OCI-M1 (cell line): ENCODE measurements at regions not wholly inside any gene's neighbourhood (a gene's known extent, or its start where the extent isn't known, plus 50 kb on each side); places are given as distances from the start of the nearest gene placed in this dataset.
A peak's percentile ranks its signal among the peaks of the same experiment; 100 is the strongest.
"Not testable (repeated sequence)": the region's sequence is repeated elsewhere in the genome, so short reads cannot be mapped to it uniquely, and the experiment has no call there.

Experiments used
- DNase-seq: peaks from one replicate; lab custom pipeline; 2025; lab: John Stamatoyannopoulos, UW

- no peak for DNase-seq
Measured at GRCh38 chr10:29826801-29827450, 192.2 kb upstream of the SVIL start.

DNA sequence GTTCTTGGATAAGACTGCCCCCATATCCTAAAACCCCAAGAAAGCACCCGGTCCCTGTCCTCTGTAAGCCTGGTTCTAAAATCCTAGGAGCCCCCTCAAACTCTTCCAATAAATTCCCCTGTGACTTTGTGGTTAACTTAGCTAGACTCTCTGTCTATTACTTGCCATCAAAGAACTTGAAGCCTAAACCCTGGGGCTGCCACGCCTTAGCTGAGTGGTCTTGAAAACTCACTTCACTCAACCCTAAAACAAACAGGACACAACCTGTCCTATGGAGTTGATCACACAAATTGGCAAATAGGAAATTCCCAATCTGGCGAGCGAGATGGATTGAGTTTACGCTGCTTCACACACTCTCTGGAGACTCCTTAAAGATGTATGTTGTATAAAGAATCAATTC is 191.4 kb upstream of the SVIL start:
- no peak for DNase-seq

GRCh38 chr10:29823553-29824080 is 188.8 kb upstream of the SVIL start:
- DNase-seq, result no peak

DNA sequence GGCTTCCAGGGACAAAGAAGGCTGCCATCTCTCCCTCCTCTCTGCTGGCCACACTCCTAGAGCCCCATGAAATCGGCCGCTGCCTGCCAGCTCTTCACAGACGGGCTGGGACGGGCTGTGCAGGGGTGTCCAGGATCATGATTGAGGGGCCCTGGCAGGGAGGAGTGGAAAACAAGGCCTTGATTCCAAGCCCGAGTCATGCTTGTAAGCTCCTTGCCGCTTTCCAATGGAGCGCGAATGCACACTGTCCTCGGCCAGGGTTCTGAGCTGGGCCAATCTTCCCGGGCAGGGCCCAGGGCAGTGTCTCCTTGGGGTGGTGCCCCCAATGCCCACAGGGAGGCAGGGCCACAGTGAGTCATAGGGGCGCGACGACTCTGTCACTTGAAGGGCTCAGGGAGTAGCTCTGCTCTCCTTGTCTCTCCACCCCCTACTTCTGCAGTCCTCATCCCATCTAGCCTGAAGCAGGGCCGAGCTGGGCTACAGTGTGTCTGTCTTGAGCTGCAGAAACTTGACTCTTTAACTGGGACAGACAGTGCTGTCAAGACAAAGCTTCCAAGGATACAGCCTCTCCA is 186.2 kb upstream of the SVIL start:
- DNase-seq, result no peak

GRCh38 chr10:29816801-29817558 is 182.2 kb upstream of the SVIL start:
- no peak for DNase-seq

DNA sequence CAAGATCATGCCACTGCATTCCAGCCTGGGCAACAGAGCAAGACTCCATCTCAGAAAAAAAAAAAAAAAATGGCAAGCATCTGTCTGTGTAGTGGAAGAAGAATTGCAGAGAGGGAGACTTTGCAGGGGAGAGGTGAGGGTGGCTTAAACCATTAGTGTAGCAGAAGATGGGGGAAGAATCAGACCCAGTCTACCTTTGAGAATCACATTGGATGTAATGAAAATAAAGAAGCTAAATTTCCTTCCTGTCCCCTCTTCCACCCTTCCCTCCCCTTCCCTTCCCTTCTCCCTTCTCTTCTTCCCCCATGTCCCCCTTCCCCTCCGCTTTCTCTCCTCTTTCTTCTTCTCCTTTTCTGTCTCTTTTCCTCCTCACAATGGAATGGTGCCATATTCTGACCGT is 180.8 kb upstream of the SVIL start:
- no peak for DNase-seq

GRCh38 chr10:29811751-29812427 is 177.1 kb upstream of the SVIL start:
- peak; percentile 11 for DNase-seq

DNA sequence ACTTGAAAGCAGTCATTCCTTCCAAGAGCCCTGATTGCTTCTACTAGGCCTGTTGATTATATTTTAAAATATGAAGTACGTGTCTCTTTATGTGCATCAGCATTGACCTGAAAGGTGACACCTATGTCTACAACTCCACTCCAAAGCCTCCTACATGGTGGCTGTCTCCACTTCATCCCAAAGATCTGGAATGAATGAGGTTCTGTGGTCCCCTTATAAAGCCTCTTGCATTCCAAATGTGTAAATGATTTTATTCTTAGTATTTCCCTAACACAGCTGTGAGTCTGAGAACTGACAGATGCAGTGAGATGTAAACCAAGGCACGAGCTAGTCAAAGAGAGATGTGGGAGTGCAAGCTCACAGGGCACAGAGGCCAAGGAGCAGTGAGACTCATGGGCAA is 176.0 kb upstream of the SVIL start:
- no peak for DNase-seq

GRCh38 chr10:29810231-29810630 is 175.5 kb upstream of the SVIL start:
- DNase-seq, result not testable (repeated sequence)

DNA sequence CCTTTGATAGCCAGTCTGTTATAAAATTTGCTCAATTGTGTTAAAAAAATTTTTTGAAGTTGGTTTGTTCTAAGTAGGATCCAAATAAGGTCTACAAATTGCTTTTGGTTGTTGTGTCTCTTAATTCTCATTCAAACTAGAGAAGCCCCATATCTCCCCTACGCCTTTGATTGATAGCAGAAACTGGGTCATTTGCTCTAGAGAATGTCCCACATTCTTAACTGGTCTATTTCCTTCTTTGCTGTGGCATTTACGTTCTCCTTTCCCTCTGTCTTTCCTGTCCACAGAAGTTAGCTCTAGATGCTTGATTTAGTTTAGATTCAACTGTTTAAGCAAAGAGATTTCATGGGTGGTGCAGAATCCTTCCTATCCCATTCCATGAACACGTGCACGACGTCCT is 174.6 kb upstream of the SVIL start:
- no peak for DNase-seq

DNA sequence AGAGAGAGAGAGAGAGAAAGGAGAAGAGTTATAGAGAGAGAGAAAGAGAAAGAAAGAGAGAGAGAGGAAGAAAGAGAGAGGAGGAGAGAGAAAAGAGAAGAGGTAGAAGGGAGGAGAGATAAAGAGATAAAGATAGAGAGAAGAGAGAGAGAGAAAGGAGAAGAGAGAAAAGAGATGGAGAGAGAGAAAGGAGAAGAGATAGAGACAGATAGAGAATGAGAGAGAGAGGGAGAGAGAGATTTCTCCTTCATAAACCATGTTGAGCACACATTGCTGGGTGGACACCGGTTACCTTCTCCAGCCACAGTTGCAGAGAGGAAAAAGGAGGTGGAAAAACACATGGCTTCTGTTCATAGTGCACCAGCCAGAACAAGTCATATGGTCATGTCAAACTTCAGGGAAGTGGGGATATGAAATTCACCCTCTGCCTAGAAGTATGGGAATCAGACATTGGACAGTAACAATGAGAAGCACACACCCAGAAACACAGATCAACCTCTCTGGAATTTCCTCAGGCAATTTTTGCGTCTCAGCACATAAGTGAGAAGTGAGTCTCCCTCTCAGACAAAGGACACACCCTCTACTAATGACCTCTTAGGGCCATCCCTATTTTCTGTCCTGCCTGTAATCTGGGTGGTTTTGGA is 172.5 kb upstream of the SVIL start:
- DNase-seq, result no peak

DNA sequence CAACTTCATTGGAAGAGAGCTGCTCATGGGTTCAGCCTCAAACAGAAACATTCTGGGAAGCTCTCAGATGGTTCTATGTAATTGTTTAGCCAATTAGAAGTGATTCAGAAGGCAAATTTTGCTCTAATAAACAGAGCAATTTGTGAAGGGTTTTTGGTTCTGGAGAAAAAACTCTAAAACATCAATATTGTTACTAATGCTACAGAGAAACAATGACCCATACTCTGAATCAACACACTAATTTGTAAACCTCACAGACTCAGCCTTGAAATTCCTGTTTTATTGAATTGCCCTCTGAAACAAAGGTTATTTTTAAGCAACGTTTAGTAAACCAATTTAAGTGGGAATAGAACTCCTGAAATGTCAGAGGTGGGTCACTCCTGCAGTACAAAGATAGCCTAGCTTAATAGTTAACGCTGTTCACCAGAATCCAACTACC is 171.6 kb upstream of the SVIL start:
- DNase-seq, result no peak

GRCh38 chr10:29805134-29805723 is 170.5 kb upstream of the SVIL start:
- no peak for DNase-seq

DNA sequence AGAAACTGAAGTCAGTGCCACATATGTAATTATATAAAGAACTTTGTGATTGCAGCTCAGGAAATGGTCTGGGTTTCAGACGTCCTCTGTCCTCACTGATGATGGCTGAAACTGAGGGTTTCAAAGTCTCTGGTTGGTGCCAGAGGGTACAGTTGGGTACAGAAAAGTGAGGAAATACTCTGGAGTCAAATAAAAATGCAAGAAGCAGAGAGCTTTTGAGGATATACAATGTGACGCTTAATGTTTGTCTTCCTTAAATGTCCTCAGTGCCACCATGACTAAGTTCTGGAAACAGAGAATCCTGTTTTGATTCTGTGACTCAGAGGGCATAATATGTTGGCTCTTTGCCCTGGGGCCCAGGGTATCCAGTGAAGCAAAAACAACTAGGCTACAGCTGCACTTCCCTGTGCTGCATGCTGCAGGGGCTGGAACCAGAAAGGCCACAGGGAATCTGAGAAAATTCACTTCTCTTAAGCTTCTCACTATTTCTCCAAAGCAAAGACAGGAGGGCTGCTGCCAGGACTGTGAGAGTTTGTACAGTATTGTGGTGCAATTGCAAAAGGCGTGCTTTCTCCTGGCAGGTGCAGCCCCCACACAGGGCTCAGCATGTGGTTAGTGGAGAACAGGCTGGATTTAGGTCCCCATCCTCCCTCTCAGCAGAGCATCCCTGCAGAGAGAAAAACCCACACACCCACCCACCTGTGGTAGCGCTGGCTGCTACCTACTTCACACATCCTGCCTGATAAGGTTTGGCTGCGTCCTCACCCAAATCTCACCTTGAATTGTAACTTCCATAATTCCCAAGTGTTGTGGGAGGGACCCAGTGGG is 169.5 kb upstream of the SVIL start:
- DNase-seq, result no peak

DNA sequence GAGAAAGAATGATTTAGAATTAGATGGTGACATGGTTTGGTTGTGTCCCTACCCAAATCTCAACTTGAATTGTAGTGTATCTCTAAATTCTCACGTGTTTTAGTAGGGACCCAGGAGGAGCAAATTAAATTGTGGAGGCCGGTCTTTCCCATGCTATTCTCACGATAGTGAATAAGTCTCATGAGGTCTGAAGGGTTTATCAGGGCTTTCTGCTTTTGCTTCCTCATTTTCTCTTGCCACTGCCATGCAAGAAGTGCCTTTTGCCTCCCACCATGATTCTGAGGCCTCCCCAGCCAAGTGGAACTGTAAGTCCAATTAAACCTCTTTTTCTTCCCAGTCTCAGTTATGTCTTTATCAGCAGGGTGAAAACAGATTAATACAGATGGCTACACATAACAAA is 167.4 kb upstream of the SVIL start:
- DNase-seq, result no peak

- no peak for DNase-seq
Measured at GRCh38 chr10:29798921-29799690, 164.3 kb upstream of the SVIL start.

DNA sequence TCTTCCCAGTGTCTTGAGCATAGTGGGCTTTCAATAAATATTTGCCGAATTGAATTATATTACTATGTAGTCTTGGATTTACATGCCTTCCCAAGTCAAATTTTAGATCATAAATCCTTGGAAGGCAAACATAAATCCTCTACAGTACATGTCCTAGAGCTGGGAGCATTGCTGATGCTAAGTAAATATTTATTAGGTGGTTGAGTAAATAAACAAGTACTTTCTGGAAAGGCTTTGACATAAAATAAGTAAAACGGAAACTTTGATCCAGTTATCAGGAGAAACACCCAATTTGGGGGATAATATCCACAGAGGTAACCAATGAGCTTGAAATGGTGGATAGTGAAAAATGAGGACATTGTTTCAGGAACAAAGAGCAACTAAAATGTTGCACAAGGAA is 162.8 kb upstream of the SVIL start:
- no peak for DNase-seq

- DNase-seq, result no peak
Measured at GRCh38 chr10:29795850-29796249, 161.1 kb upstream of the SVIL start.

DNA sequence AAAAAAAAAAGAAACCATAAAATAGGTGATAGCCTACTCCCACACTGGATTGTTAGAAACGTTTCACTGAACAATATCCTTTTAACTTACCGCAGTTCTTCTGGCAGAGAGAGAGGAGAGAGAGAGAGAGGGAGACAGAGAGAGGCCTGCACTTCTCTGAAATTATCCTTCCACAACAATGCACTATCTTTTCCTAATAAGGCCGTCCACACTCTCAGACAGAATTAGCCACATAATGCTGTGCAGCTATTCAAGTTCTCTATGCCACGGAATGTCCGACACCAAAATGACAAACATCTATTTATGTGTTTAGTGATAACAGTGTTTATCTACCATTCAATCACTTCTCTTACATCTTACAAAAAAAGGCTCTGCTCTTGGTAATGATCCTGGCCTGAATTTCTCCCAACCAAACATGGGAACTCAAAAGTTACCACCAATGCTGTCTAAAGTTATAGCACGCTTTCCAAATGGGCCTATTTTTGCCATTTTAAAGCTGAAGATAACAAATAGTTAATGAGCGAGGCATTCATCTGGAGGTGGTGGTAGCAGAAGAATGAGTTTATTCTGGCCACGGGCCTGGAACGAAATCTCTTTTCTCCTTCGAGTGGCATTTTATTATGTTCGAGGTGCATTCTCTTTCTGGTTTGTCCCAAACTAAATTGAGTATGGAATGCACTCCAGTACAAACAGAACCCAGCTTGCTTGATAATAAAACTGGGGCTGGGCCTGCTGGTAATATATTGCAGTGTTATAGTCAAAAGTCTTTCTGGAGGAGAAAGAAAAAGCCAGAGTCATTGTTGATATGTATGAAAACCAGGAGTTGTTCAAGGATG is 160.2 kb upstream of the SVIL start:
- DNase-seq, result no peak
